Fibroblast of lung (primary cell): ENCODE measurements at regions not wholly inside any gene's neighbourhood (a gene's known extent, or its start where the extent isn't known, plus 50 kb on each side); places are given as distances from the start of the nearest gene placed in this dataset.

Experiments used
- DNase-seq, 2 donors: peaks; one replicate each; pipeline versions ENCODE4 v3.0.0 to v3.0.0-alpha.2; 2010; ENCODE audit warnings: low read depth in 2 of 2
- H2AFZ ChIP-seq: 2 replicates; pipeline ENCODE4 v1.5.1; 2012; ENCODE audit warnings: low read length, control low read depth, inconsistent platforms
- H3K27ac ChIP-seq: 2 replicates; pipeline ENCODE4 v1.5.1; 2011; ENCODE audit warnings: low read length, control low read depth; ENCODE audit not compliant: insufficient read depth
- H3K27me3 ChIP-seq: 2 replicates; pipeline ENCODE4 v1.5.1; 2011; ENCODE audit warnings: mild to moderate bottlenecking, low read length; ENCODE audit not compliant: control insufficient read depth, insufficient read depth
- H3K36me3 ChIP-seq: 2 replicates; pipeline ENCODE4 v1.5.1; 2011; ENCODE audit warnings: low read length; ENCODE audit not compliant: control insufficient read depth, insufficient read depth
- H3K4me1 ChIP-seq: 2 replicates; pipeline ENCODE4 v1.5.1; 2011; ENCODE audit warnings: low read length; ENCODE audit not compliant: control insufficient read depth, insufficient read depth; ENCODE audit errors: extremely low read depth
- H3K4me2 ChIP-seq: 2 replicates; pipeline ENCODE4 v1.5.1; 2011; ENCODE audit warnings: low read length, control low read depth; ENCODE audit not compliant: insufficient read depth; ENCODE audit errors: extremely low read depth
- H3K4me3 ChIP-seq, 4 experiments: fragments of 200-600 bp in 1 of 4; sonication (generic) in 1 of 4; replicated peaks in 1 of 4; 2 replicates each; pipeline ENCODE4 v1.5.1; 2011 to 2016; ENCODE audit warnings: low read length in 4 of 4, low read depth in 3 of 4, mild to moderate bottlenecking in 3 of 4, control low read depth in 2 of 4, inconsistent platforms in 1 of 4, mixed read lengths in 1 of 4; ENCODE audit not compliant: insufficient read depth in 1 of 4; ENCODE audit errors: control extremely low read depth in 1 of 4
- H3K79me2 ChIP-seq: 2 replicates; pipeline ENCODE4 v1.5.1; 2012; ENCODE audit warnings: mild to moderate bottlenecking, low read length, inconsistent platforms; ENCODE audit not compliant: control insufficient read depth, insufficient read depth
- H3K9ac ChIP-seq: 2 replicates; pipeline ENCODE4 v1.5.1; 2011; ENCODE audit warnings: mild to moderate bottlenecking, low read length, control low read depth; ENCODE audit not compliant: insufficient read depth
- H3K9me3 ChIP-seq: 2 replicates; pipeline ENCODE4 v1.5.1; 2012; ENCODE audit warnings: low read depth, low read length; ENCODE audit not compliant: control insufficient read depth, insufficient read depth
- H4K20me1 ChIP-seq: 2 replicates; pipeline ENCODE4 v1.5.1; 2011; ENCODE audit warnings: low read length; ENCODE audit not compliant: control insufficient read depth, insufficient read depth; ENCODE audit errors: extremely low read depth
- EZH2 ChIP-seq: IDR thresholded peaks from 2 replicates; pipeline ENCODE4 v1.5.1; 2012; ENCODE audit warnings: low read length, control low read depth, mild to moderate bottlenecking; ENCODE audit errors: missing control alignments
- TF ChIP-seq, protein P1 (sequence below), 2 donors: IDR thresholded peaks in 1 of 2; conservative IDR thresholded peaks in 1 of 2; 1 replicate in 1 of 2; 2 replicates in 1 of 2; pipeline ENCODE4 v1.5.1; 2011 to 2012; ENCODE audit warnings: low read length in 2 of 2, control low read depth in 1 of 2, inconsistent platforms in 1 of 2, low read depth in 1 of 2, mild to moderate bottlenecking in 1 of 2

DNA sequence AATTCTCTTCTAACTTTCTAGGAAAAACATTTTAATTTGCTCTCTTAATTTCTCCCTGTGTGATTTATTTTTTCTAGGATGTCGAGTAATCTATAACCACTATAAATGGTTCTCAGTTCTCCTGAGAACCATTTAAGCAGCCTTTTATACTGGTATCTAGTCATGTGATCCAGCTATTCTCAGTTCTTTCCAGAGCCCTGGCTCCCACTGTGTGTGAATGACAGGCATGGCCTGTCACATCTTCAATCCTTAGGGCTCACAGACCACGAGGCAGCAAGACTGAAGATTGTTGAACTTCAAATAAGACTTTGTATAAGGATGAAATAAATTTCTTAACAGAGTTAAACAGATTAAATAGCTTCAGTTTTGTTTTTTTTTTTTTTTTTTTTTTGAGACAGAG, 219.4 kb downstream of the HNMT start:
- Histone ChIP-seq H3K27ac (no peak overlapping the region), H2AFZ (no peak overlapping the region), H3K79me2 (no peaks in the 10 kb centered on the region), H3K36me3 (no peaks in the 10 kb centered on the region), H3K4me2 (no peak overlapping the region), H3K9ac (no peak overlapping the region), H3K4me1 (no peaks in the 10 kb centered on the region), H4K20me1 (no peaks in the 10 kb centered on the region), H3K9me3 (no peaks in the 10 kb centered on the region), H3K4me3 (no peak overlapping the region), H3K27me3 (no peaks in the 10 kb centered on the region)
- TF ChIP-seq, protein P1, sequence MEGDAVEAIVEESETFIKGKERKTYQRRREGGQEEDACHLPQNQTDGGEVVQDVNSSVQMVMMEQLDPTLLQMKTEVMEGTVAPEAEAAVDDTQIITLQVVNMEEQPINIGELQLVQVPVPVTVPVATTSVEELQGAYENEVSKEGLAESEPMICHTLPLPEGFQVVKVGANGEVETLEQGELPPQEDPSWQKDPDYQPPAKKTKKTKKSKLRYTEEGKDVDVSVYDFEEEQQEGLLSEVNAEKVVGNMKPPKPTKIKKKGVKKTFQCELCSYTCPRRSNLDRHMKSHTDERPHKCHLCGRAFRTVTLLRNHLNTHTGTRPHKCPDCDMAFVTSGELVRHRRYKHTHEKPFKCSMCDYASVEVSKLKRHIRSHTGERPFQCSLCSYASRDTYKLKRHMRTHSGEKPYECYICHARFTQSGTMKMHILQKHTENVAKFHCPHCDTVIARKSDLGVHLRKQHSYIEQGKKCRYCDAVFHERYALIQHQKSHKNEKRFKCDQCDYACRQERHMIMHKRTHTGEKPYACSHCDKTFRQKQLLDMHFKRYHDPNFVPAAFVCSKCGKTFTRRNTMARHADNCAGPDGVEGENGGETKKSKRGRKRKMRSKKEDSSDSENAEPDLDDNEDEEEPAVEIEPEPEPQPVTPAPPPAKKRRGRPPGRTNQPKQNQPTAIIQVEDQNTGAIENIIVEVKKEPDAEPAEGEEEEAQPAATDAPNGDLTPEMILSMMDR (conservative IDR thresholded peaks at IDR 0.05 in 1 of 2, IDR thresholded peaks at IDR 0.05 in 1 of 2; ENCODE audit: low read depth in 1 of 2, low read length in 2 of 2): no peak
- no peak for TF ChIP-seq EZH2
- DNase-seq: no peak

GRCh38 chr2:138184428-138184827, 220.2 kb downstream of the HNMT start:
- no peaks in the 10 kb centered on the region for H3K4me1 ChIP-seq
- H3K4me2 ChIP-seq: no peak overlapping the region
- DNase-seq: no peak
- no peaks in the 10 kb centered on the region for H3K9me3 ChIP-seq
- no peaks in the 10 kb centered on the region for H3K36me3 ChIP-seq
- H3K4me3 ChIP-seq: no peak overlapping the region
- no peak overlapping the region for H3K27ac ChIP-seq
- TF ChIP-seq, protein P1 (conservative IDR thresholded peaks at IDR 0.05 in 1 of 2, IDR thresholded peaks at IDR 0.05 in 1 of 2; ENCODE audit: low read depth in 1 of 2, low read length in 2 of 2): no peak
- TF ChIP-seq EZH2: no peak
- no peaks in the 10 kb centered on the region for H3K27me3 ChIP-seq
- no peaks in the 10 kb centered on the region for H4K20me1 ChIP-seq
- H3K79me2 ChIP-seq: no peaks in the 10 kb centered on the region
- no peak overlapping the region for H3K9ac ChIP-seq
- no peak overlapping the region for H2AFZ ChIP-seq

DNA sequence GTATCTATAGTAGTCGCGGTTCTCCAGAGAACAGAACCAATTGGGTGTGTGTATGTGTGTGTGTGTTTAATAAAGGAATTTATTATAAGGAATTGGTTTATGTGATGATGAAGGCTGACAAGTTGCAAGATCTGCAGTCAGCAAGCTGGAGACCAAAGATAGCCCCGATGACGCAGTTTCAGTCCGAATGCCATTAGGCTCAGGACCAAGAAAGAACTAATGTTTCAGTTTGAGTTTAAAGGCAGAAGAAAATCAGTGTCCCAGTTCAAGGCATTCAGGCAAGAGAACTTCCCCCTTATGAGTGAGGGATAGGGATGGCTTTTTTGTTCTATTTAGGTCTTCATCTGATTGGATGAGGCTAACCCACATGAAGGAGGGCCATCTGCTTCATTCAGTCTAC, 221.6 kb downstream of the HNMT start:
- TF ChIP-seq, protein P1 (conservative IDR thresholded peaks at IDR 0.05 in 1 of 2, IDR thresholded peaks at IDR 0.05 in 1 of 2; ENCODE audit: low read depth in 1 of 2, low read length in 2 of 2): no peak
- TF ChIP-seq EZH2: no peak

More for the DNA sequence above, 221.6 kb downstream of the HNMT start:
- H3K79me2 ChIP-seq: no peaks in the 10 kb centered on the region
- H3K4me1 ChIP-seq: no peaks in the 10 kb centered on the region
- H3K27me3 ChIP-seq: no peaks in the 10 kb centered on the region
- no peak for DNase-seq
- H3K36me3 ChIP-seq: no peaks in the 10 kb centered on the region
- no peak overlapping the region for H3K9ac ChIP-seq
- H4K20me1 ChIP-seq: no peaks in the 10 kb centered on the region
- no peak overlapping the region for H2AFZ ChIP-seq
- no peaks in the 10 kb centered on the region for H3K9me3 ChIP-seq
- H3K4me2 ChIP-seq: no peak overlapping the region
- no peak overlapping the region for H3K4me3 ChIP-seq
- no peak overlapping the region for H3K27ac ChIP-seq
